ENCODE measurements at regions not wholly inside any gene's neighbourhood (a gene's known extent, or its start where the extent isn't known, plus 50 kb on each side); places are given as distances from the start of the nearest gene placed in this dataset.

- Histone ChIP-seq H3K9ac (ENCODE audit: low read length) (no peak overlapping the region), H3K79me2 (ENCODE audit: insufficient read depth, low read length) (no peaks in the 10 kb centered on the region), H3K4me1 (ENCODE audit: insufficient read depth, low read length) (peaks cover 17% of the 10 kb centered on the region), H2AFZ (ENCODE audit: low read depth, low read length) (no peak overlapping the region), H3K4me2 (ENCODE audit: low read length) (no peak overlapping the region), H3K36me3 (ENCODE audit: insufficient read depth, low read length) (no peaks in the 10 kb centered on the region), H3K4me3 (ENCODE audit: insufficient read depth, low read depth, low read length) (no peak overlapping the region), H3K27ac (ENCODE audit: low read depth, low read length) (no peak overlapping the region), H4K20me1 (ENCODE audit: insufficient read depth, low read length) (no peaks in the 10 kb centered on the region), H3K27me3 (ENCODE audit: insufficient read depth, low read length) (no peaks in the 10 kb centered on the region), H3K9me3 (ENCODE audit: insufficient read depth, low read depth, low read length) (no peaks in the 10 kb centered on the region)
- TF ChIP-seq, protein P1, sequence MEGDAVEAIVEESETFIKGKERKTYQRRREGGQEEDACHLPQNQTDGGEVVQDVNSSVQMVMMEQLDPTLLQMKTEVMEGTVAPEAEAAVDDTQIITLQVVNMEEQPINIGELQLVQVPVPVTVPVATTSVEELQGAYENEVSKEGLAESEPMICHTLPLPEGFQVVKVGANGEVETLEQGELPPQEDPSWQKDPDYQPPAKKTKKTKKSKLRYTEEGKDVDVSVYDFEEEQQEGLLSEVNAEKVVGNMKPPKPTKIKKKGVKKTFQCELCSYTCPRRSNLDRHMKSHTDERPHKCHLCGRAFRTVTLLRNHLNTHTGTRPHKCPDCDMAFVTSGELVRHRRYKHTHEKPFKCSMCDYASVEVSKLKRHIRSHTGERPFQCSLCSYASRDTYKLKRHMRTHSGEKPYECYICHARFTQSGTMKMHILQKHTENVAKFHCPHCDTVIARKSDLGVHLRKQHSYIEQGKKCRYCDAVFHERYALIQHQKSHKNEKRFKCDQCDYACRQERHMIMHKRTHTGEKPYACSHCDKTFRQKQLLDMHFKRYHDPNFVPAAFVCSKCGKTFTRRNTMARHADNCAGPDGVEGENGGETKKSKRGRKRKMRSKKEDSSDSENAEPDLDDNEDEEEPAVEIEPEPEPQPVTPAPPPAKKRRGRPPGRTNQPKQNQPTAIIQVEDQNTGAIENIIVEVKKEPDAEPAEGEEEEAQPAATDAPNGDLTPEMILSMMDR (IDR thresholded peaks at IDR 0.05; ENCODE audit: insufficient read depth, low read depth, low read length), result no peak
- no peak for TF ChIP-seq EZH2 (IDR thresholded peaks at IDR 0.05; ENCODE audit: insufficient read depth, low read length)
- H3K4me3 Mint-ChIP-seq (ENCODE audit: unreplicated experiment), result no peak overlapping the region
- FAIRE-seq (no peak), DNase-seq (ENCODE audit: low read depth) (no peak)
- H3K27ac Mint-ChIP-seq (ENCODE audit: unreplicated experiment), result no peak overlapping the region
- H3K27me3 Mint-ChIP-seq (ENCODE audit: low read depth, unreplicated experiment), result peaks cover 13% of the 10 kb centered on the region
- H3K9me3 Mint-ChIP-seq (ENCODE audit: unreplicated experiment), result peaks cover 8% of the 10 kb centered on the region
- H3K4me1 Mint-ChIP-seq (ENCODE audit: low read depth, unreplicated experiment), result peaks cover 17% of the 10 kb centered on the region
- no peaks in the 10 kb centered on the region for H3K36me3 Mint-ChIP-seq (ENCODE audit: low read depth, unreplicated experiment)
These were observed 117.2 kb downstream of the CYLD start for GRCh38 chr16:50858877-50859627.

DNA sequence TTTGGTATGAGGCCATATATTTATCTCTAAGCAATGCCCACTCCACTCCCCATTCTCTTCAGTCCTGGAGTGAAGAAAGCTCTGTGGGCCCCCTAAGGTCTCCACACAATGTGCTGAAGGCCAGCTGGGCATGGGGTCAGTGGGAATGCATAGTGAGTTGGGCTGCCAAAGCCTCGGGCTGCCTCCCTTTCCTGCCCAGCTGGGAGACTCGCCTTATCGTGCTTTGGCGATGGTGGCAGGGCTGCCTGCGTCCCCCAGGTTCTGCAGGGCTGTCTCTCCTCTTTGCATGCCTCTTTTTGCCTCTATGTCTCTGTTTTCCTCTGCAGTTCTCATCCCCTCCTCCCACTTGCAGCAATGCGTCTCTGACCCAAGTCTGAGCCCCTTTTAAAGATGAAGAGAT is 116.5 kb downstream of the CYLD start:
- Histone ChIP-seq H3K4me1 (ENCODE audit: insufficient read depth, low read length) (peaks cover 17% of the 10 kb centered on the region), H3K79me2 (ENCODE audit: insufficient read depth, low read length) (no peaks in the 10 kb centered on the region), H3K4me3 (ENCODE audit: insufficient read depth, low read depth, low read length) (no peak overlapping the region), H3K9me3 (ENCODE audit: insufficient read depth, low read depth, low read length) (no peaks in the 10 kb centered on the region), H4K20me1 (ENCODE audit: insufficient read depth, low read length) (no peaks in the 10 kb centered on the region), H3K36me3 (ENCODE audit: insufficient read depth, low read length) (no peaks in the 10 kb centered on the region), H3K9ac (ENCODE audit: low read length) (no peak overlapping the region), H3K27me3 (ENCODE audit: insufficient read depth, low read length) (no peaks in the 10 kb centered on the region), H3K27ac (ENCODE audit: low read depth, low read length) (no peak overlapping the region), H3K4me2 (ENCODE audit: low read length) (no peak overlapping the region), H2AFZ (ENCODE audit: low read depth, low read length) (no peak overlapping the region)
- H3K27ac Mint-ChIP-seq (ENCODE audit: unreplicated experiment), result no peak overlapping the region
- H3K27me3 Mint-ChIP-seq (ENCODE audit: low read depth, unreplicated experiment), result peaks cover 13% of the 10 kb centered on the region
- H3K4me1 Mint-ChIP-seq (ENCODE audit: low read depth, unreplicated experiment), result peaks cover 17% of the 10 kb centered on the region
- H3K4me3 Mint-ChIP-seq (ENCODE audit: unreplicated experiment), result no peak overlapping the region
- FAIRE-seq, result no peak
- H3K36me3 Mint-ChIP-seq (ENCODE audit: low read depth, unreplicated experiment), result no peaks in the 10 kb centered on the region
- DNase-seq (ENCODE audit: low read depth), result no peak
- TF ChIP-seq, protein P1 (IDR thresholded peaks at IDR 0.05; ENCODE audit: insufficient read depth, low read depth, low read length), result no peak
- no peak for TF ChIP-seq EZH2 (IDR thresholded peaks at IDR 0.05; ENCODE audit: insufficient read depth, low read length)
- peaks cover 8% of the 10 kb centered on the region for H3K9me3 Mint-ChIP-seq (ENCODE audit: unreplicated experiment)

- no peak overlapping the region for H3K27ac Mint-ChIP-seq (ENCODE audit: unreplicated experiment)
- no peak overlapping the region for H3K4me2 ChIP-seq (ENCODE audit: low read length)
- H3K9ac ChIP-seq (ENCODE audit: low read length), result no peak overlapping the region
- no peaks in the 10 kb centered on the region for H4K20me1 ChIP-seq (ENCODE audit: insufficient read depth, low read length)
- no peaks in the 10 kb centered on the region for H3K36me3 Mint-ChIP-seq (ENCODE audit: low read depth, unreplicated experiment)
- H3K9me3 ChIP-seq (ENCODE audit: insufficient read depth, low read depth, low read length), result no peaks in the 10 kb centered on the region
- DNase-seq (ENCODE audit: low read depth) (no peak), FAIRE-seq (no peak)
- peaks cover 8% of the 10 kb centered on the region for H3K9me3 Mint-ChIP-seq (ENCODE audit: unreplicated experiment)
- H3K4me3 ChIP-seq (ENCODE audit: insufficient read depth, low read depth, low read length), result no peak overlapping the region
- H3K27ac ChIP-seq (ENCODE audit: low read depth, low read length), result no peak overlapping the region
- peaks cover 17% of the 10 kb centered on the region for H3K4me1 ChIP-seq (ENCODE audit: insufficient read depth, low read length)
- H3K36me3 ChIP-seq (ENCODE audit: insufficient read depth, low read length), result no peaks in the 10 kb centered on the region
- H3K79me2 ChIP-seq (ENCODE audit: insufficient read depth, low read length), result no peaks in the 10 kb centered on the region
- peaks cover 17% of the 10 kb centered on the region for H3K4me1 Mint-ChIP-seq (ENCODE audit: low read depth, unreplicated experiment)
- TF ChIP-seq, protein P1 (IDR thresholded peaks at IDR 0.05; ENCODE audit: insufficient read depth, low read depth, low read length), result no peak
- no peak for TF ChIP-seq EZH2 (IDR thresholded peaks at IDR 0.05; ENCODE audit: insufficient read depth, low read length)
- no peak overlapping the region for H2AFZ ChIP-seq (ENCODE audit: low read depth, low read length)
- H3K27me3 Mint-ChIP-seq (ENCODE audit: low read depth, unreplicated experiment), result peaks cover 13% of the 10 kb centered on the region
- no peak overlapping the region for H3K4me3 Mint-ChIP-seq (ENCODE audit: unreplicated experiment)
- H3K27me3 ChIP-seq (ENCODE audit: insufficient read depth, low read length), result no peaks in the 10 kb centered on the region
These were observed 116.0 kb downstream of the CYLD start for GRCh38 chr16:50857881-50858280.
